NCI-H2171 (cell line): ENCODE measurements at regions not wholly inside any gene's neighbourhood (a gene's known extent, or its start where the extent isn't known, plus 50 kb on each side); places are given as distances from the start of the nearest gene placed in this dataset.
"Not testable (repeated sequence)": the region's sequence is repeated elsewhere in the genome, so short reads cannot be mapped to it uniquely, and the experiment has no call there.

ENCODE experiments used
- DNase-seq: peaks from one replicate; lab custom pipeline; 2025; lab: John Stamatoyannopoulos, UW

GRCh38 chr12:127038152-127038551 lies 1228.8 kb upstream of the TMEM132C start:
- DNase-seq, result no peak

- no peak for DNase-seq
These were observed 1228.2 kb upstream of the TMEM132C start for GRCh38 chr12:127038761-127039160.

GRCh38 chr12:127041985-127042625 lies 1224.9 kb upstream of the TMEM132C start:
- DNase-seq, result no peak

- DNase-seq, result no peak
These were observed 1223.2 kb upstream of the TMEM132C start for GRCh38 chr12:127043731-127044130.

- no peak for DNase-seq
These were observed 1222.1 kb upstream of the TMEM132C start for GRCh38 chr12:127044836-127045235.

GRCh38 chr12:127046467-127046866 lies 1220.5 kb upstream of the TMEM132C start:
- DNase-seq, result no peak

- no peak for DNase-seq
These were observed 1218.9 kb upstream of the TMEM132C start for GRCh38 chr12:127048057-127048456.

- not testable (repeated sequence) for DNase-seq
These were observed 1218.4 kb upstream of the TMEM132C start for GRCh38 chr12:127048525-127048924.

GRCh38 chr12:127051139-127051538 lies 1215.8 kb upstream of the TMEM132C start:
- no peak for DNase-seq

- DNase-seq, result no peak
These were observed 1214.3 kb upstream of the TMEM132C start for GRCh38 chr12:127052511-127053232.

GRCh38 chr12:127054531-127054930 lies 1212.4 kb upstream of the TMEM132C start:
- DNase-seq, result no peak

- no peak for DNase-seq
These were observed 1206.6 kb upstream of the TMEM132C start for GRCh38 chr12:127060310-127060847.

GRCh38 chr12:127060933-127061332 lies 1206.0 kb upstream of the TMEM132C start:
- no peak for DNase-seq

GRCh38 chr12:127063339-127064072 lies 1203.5 kb upstream of the TMEM132C start:
- DNase-seq, result no peak

GRCh38 chr12:127064207-127064606 lies 1202.8 kb upstream of the TMEM132C start:
- DNase-seq, result no peak

GRCh38 chr12:127065595-127065994 lies 1201.4 kb upstream of the TMEM132C start:
- DNase-seq, result no peak

GRCh38 chr12:127070515-127071157 lies 1196.3 kb upstream of the TMEM132C start:
- no peak for DNase-seq

- no peak for DNase-seq
These were observed 1192.8 kb upstream of the TMEM132C start for GRCh38 chr12:127074161-127074560.

GRCh38 chr12:127075981-127076380 lies 1191.0 kb upstream of the TMEM132C start:
- no peak for DNase-seq

- no peak for DNase-seq
These were observed 1189.5 kb upstream of the TMEM132C start for GRCh38 chr12:127077262-127078045.

GRCh38 chr12:127078577-127079350 lies 1188.2 kb upstream of the TMEM132C start:
- DNase-seq, result no peak
